GM19240 (cell line): ENCODE measurements at regions not wholly inside any gene's neighbourhood (a gene's known extent, or its start where the extent isn't known, plus 50 kb on each side); places are given as distances from the start of the nearest gene placed in this dataset.

ENCODE experiments used
- DNase-seq: peaks from one replicate; pipeline ENCODE4 v3.0.0; 2011; ENCODE audit warnings: low spot score; ENCODE audit not compliant: insufficient read length

DNA sequence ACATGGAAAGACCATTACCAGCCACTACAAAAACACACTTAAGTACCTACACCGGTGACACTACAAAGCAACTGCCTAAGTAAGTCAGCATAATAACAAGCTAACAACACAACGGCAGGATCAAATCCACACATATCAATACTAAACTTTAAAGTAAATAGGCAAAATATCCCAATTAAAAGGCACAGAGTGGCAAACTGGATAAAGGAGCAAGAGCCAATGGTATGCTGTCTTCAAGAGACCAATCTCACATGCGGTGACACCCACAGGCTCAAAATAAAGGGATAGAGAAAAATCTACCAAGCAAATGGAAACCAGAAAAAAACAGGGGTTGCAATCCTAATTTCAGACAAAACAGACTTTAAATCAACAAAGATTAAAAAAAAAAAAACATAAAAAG, 261.5 kb upstream of the TENM4 start:
- DNase-seq: no peak

DNA sequence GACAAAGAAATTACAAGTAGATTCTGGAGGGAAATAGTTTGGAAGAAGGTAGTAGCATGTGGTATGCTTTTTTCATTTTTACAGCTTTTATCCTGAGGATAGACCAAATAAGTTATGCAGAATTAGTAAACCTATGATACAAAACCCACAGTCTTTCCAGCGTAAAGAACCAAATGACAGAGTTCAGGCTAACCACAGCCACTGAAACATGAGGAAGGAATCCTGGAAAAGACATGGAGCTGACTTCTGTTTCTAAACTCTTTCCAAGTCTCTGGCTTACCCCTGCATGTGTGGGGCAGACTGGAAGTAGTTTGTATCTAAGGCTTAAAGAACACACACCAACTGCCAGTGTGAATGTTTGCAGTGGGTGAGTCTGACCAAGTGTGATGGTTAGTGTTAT, 258.4 kb upstream of the TENM4 start:
- DNase-seq: no peak

DNA sequence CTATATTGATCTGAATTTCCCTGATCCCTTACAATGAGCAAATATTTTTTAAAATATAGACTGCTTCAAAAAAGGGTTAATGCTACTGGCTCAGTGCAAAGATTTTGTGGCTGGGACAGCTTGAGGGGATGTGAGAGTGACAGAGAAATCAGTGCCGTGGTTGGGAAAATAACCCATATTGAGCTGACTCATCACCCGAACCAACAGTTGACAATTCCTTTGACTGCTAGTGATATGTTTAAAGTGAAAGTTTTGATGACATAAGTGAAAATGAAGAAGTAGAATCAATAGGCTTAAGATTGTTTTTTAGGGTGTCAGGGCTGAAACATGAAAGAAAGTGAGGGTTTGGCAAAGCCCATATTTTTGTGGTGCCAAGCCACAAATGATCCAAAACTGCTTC, 257.1 kb upstream of the TENM4 start:
- no peak for DNase-seq

DNA sequence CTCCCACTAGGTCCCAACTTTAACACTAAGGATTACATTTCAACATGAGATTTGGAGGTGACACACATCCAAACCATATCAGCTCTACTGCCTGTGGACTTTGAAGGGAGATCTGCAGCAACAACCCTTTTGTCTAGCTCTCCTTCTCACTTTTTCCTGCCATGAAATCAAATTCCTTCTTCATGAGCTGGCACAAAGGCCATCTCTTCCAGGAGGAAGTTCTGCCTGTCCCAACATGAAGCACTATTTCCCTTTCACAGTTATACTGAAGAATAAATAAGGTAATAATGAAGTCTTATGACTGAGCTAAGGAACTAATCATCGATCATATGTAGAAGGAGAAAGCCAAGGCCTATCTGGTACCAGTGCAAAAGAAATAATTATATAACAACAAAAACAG, 253.5 kb upstream of the TENM4 start:
- no peak for DNase-seq

DNA sequence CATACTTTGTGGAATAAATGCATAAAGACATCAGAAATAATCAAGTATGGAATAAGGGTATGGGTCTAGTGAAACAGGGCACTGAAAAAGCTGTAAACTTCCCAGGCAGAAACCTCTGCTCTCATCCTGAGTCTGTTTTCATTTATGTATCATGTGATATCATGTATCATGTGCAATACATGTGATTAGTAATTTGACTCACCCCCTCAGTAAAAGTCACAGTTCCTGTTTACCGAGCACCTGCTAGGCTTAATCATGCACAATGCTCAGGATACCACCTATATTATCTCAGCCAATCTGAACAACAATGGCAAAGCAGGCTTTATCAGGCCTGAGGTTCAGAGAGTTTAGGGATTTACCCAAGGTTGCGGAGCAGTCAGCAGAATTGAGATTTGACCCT, 250.6 kb upstream of the TENM4 start:
- DNase-seq: no peak

DNA sequence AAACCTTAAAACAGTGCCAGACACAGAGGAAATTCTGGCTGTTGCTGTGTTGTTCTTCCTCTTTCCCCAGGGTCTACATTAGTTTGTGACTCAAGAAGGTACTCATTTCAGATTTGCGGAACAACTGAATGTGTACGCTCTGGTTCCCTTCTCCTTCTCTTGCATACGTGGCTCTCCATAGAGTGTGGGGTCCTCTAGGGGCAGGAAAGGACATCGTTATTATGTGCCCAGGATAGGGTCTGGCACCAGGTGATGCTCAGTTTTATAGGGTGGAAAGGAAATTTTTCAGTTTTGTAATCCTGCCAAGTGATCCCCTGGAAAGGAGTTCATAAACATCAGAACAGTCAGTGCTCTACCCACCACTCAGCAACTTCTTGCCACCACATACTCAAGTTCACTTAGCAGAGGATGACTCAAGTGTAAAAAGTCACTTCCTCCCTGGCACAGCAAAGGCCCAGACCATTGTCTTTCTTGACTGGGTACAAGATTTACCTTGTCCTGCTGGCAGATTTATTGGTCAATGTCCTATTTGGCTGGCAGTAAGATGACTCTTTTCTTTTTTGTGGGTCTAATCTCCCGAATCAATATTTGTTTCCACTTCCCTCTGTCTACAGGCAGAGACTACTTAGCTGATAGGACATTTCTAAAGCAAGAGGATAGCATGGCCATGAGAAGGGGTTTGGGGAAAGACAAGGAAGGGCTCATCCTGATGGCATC, 246.0 kb upstream of the TENM4 start:
- no peak for DNase-seq

DNA sequence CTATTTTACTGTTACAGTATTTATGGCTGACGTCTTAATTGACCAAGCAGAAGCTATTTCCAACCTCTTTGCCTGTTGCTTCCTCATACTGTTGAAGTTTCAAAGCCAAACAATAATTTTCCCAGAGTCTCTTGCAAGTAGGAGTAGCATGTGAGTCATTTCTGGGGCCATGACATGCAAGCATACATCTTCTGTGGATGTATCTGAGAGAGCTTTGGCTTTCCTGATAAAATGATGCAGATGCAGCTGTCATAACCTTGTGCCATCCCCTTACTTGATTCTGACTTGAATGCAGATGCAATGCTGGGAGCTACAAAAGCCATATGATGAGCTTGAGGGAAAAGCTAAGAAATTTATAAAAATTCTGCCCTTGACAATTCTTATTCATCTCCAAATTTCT, 243.1 kb upstream of the TENM4 start:
- no peak for DNase-seq

DNA sequence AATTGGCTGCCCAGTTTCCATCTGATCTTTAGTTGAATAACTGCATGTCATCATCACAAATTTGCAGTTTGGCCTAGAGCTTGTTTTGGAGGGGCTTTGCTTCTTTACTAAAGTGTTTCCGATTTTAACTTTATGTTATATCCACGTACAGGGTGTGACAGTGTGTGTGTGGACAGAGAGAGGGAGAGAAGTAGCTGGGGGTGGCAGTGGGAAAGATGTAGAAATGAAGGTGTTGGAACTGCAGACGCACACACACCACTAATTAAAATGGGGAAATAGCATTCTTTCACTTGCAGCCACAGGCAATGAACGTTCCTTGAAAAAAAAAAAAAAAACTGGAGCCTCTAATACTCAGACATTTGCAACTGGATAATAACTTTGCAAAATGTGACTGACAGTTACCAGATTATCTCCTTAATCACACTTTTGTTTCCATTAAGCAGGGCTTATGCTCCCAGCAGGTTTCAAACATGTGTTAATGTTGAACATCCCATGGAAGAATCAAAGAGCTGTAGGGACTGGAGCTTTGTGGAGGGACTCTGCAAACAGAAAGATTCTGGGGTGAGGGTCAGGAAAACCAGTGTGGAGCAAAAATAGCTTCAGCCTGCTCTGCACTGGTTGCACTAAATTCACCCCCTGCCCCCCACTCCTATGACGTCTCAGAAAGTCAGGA, 238.1 kb upstream of the TENM4 start:
- DNase-seq: no peak

DNA sequence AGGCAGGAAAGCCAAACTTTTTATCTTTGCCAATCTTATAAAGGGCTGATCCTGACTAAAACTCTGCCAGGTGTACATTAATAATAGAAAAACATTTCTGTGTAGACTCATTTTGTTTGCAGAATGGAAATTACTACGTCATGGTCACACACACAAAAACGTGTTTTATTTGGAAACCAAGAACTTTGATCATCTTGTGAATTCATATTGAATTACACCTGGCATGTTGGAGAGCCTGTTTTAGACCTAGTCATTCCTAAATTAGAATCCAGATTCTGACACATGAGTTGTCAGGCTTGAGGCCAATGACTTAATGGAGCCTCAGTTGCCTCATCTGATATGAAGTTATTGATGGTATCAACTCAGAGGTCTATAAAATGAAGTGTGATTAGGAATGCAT, 235.6 kb upstream of the TENM4 start:
- DNase-seq: no peak

DNA sequence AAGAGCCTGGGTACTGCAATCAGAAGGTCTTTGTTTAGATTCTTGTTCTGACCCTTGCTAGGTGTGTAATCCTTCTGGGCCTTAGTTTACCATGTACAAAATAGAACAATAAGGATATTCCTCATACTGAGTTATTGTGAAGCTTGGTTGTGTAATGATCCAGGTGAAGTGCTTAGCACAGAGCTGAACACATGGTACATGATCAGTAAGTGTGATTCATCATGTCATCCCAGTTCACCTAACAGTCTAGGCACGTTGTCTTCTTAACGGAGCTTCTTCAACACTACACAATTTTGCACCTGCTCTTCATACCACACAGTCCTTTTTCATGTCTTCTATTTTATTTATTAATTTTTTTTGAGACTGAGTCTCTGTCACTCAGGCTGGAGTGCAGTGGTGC, 234.3 kb upstream of the TENM4 start:
- no peak for DNase-seq

DNA sequence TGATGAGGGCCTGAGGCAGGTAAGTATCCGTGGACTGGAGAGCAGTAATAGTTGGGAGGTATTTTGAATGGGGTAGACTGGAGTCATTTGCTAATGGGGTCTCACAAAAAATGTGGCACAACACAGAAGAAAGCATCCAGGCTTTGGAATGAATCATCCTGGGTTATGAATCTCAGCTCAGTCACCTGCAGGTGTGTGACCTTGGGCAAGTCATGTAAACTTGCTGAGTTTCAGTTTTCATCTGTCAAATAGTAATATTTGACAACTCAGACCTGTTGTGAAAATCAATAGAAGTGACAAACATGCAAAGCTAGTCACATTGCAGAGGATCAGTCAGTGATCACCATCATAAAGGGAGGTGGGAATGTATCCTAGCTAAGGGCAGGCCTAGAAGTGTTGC, 232.0 kb upstream of the TENM4 start:
- no peak for DNase-seq

DNA sequence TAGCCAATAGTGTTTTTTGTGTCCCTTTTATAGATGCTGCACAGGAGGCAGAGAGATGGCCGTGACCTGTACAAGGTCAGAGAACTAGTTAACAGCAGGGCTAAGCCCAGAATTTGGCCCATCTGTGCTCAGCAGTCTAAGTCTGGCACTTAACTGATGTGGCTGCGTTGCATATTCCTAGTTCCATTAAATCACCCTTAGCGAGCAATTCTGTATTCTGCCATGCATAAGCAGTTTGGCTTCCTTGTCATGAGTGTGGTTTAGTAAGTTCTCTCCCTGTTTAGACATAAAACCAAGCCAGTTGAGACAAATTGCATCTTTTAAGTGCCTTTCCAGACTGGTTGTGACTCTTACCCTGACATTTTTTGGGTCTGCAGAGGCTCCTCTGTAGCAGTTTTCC, 230.6 kb upstream of the TENM4 start:
- DNase-seq: no peak

DNA sequence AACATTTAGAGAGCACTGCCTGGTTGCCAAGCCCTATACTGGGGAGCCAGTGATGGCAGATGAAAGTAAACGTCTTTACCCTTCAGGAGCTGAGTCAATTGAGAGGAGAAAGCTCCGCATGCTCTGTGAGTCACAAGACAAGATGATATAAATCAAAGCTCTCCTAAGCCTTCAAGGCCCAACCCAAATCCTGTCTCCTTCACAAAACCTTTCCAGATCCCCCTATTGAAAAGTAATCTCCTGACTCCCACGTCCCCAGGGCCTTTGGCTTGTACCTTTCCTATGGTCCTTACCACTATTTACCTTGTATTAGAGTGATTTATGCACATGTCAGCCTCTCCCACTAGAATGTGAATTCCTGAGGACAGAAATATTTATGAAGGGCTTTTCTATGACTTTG, 230.1 kb upstream of the TENM4 start:
- no peak for DNase-seq

DNA sequence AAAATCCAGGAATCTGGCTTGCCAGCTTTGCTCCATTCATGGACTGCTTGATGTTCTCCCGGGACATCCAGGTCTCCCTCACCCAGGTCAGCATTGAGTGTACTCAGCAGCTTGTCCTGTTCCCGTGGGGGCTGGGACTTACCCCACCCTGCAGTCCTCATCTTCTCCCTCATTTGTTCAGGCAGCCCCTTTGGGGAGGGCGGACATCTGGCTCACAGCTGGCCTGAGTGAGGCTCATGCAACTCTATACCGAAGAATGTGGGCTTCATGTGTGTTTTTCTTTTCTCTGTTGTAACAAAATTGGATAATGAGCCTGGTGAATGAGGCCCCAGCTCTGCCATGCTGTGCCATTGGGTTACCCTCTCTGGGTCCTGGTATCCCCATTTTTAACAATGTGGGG, 227.7 kb upstream of the TENM4 start:
- DNase-seq: no peak

DNA sequence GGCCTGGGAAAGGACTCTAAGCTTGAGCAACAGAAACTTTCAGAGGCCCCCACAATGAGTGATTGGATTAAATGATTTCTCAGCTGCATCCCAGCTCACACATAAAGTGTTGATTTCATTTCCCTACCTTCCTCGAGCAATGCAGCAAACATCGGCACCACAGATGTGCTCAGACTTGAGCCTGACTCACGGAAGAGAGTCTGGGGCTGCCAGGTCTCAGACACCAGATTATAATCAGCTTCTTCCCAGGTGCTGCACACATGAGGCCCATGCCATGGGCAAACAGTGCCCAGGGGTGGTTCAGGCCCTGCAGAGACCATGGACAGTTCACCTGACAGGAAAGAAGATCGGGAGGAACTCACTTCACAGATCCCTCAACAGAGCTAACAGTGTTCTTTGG, 226.6 kb upstream of the TENM4 start:
- no peak for DNase-seq

DNA sequence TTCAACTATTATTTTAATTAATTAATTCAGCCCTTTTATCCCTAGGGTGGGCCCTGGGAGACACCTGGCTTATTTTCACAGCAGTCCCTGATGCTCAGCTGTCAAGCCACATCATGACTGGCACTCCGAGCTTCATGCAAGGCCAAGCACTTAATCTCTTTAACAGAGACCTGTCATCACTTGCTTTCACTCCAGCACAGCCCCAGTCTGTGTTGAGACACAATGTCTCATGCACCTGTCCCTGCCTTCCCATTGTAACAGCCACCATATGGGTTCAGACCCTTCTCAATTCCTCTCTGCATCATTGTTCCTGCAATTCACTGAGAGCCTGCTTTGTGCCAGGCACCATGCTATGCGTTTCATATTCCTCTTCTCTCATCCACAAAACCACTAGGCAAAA, 222.2 kb upstream of the TENM4 start:
- no peak for DNase-seq

DNA sequence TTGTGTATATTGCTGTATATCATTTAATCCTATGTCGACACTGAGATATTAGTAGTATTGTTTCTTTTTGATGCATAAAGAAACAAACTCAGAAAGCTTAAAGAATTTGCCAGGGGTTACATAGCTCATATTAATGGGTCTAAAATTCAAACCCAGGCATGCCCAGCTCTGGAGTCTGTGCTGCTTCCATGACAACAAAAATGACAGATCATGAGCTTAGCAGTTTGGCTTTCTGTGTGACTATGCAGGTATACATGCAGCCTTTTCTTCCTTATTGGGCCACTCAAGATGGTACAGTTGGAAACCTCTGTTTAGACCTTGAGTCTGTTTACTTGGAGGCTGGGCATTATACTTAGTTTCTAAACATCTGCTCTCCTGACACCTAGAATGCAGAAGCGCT, 220.5 kb upstream of the TENM4 start:
- no peak for DNase-seq

DNA sequence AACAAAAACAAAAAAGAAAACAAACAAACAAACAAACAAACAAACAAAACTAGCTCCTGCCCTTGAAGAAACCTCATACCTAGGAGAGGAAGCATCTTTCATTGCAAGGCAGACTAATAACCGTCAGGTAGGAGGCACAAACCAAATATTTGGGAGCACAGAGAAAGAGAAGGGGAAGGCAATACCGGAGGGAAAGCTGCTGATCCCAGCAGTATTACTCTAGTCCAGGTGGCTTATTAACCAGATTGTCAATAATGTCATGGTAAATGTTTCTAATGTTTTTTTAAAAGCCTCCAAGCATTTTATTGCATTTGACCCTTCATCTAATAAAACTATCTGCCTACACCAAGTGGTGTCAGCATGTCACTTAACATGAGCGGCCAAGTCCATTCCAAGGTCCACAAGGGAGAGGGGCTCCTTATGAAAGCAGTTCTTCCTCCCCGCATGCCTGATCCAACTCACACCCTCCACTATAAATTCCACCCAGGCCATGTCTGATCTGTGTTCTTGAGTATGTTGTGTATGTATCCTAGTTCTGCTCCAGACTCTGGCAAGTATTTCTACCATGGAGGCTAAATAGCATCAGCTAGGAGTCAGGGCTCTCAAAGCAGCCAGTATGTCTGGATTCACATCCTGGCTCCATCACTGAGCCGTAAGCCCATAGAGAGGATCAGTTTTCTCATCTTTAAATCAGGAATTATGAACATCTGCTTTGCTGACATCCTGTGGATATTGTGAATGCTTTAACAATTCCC, 208.1 kb upstream of the TENM4 start:
- no peak for DNase-seq

DNA sequence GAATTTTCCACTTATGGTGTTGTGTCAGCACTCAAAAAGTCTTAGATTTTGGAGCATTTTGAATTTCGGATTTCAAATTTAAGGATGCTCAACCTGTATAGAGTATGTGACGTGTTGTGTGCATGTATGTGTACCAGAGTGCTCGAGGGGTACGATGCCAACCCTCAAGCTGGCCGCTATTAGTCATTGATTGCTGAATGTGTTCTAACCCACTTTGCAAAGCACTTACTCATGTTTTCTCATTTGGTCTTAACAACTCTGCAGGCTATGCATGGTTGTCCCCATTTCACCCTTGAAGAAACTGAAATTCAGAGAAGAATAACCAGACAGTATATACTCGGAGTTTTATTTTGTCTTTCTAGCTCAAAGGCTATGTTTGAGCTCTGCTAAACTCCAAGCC, 196.4 kb upstream of the TENM4 start:
- no peak for DNase-seq

DNA sequence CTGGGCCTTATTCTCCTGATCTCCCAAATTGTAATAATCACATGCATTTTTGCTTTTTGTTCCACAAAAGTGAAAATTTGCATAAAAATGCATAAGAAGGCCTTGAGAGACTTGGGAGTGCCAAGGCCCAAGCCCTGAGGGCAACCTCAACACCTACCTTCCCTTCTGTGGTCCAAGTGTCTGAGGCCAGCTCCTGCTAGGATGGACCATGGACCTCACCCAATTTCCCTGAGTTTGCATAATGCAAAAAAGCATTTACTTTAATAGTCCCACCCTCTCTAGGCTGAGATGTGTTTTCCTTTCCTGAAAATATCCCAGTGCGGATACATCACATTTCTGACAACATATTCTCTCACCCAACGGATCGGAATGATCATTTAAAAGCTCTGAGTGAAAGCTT, 194.1 kb upstream of the TENM4 start:
- DNase-seq: no peak

DNA sequence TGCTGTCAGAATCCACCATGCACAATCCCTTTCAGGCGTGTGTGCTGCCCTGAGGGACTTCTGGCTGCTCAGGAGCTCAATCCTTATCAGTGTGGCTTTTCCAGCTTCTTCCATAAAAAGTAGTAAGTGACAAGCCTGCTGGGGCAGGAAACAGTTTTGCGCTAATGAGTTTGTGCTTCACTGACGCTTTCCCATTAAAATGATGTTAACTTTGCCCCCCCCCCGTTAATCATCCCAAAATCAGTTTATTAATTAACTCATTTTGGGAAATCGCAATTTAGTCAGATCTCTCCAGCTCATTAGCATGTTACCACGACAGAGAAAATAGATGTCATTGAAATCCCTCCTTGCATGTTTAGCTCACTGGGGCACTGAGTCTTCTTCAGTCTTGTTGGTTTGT, 186.5 kb upstream of the TENM4 start:
- no peak for DNase-seq

DNA sequence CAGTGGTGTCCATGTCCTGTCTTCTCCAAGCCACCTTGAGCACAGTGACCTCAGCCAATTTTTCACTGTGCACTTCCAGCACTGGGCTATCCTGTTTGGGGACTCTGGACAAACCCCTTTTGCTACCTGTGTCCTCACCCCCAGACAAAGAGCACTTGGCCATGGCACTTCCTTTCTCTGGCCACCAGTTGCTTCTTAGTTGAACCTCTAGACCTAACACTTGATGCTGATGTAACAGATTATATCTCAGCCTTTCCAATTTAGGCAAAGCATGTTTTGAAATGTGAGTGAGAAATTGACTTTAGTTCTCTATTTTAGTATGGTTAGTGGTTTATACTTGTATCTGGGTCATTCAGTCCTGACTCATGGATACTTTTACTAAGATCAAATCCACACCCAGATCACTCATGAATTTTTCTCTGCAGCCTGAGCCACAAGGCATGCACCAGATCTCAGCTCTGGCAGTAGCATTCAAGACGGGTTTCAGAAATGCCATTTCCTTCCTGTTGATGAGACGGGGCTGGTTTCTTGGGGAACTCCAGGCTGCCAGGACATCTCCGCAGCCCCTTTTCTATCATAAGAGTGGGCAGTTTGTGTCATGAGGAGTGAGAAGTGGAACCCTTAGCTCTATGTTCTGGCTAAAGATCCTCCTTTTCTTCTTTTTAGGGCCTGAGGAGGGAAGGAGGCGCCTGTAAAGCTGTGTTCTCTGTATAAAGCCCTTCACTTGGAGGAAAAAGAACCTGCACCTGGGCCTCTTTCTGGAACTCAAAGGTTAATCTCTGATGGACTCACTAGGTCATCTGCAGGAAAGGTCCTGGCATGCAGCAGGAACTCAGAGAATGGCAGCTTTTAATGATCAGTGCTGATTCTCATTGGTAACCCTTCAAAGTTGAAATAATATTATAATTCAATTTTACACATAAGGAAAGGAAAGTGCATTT, 185.6 kb upstream of the TENM4 start:
- DNase-seq: no peak
